ENCODE measurements at regions not wholly inside any gene's neighbourhood (a gene's known extent, or its start where the extent isn't known, plus 50 kb on each side); places are given as distances from the start of the nearest gene placed in this dataset.
A peak's percentile ranks its signal among the peaks of the same experiment; 100 is the strongest.

DNA sequence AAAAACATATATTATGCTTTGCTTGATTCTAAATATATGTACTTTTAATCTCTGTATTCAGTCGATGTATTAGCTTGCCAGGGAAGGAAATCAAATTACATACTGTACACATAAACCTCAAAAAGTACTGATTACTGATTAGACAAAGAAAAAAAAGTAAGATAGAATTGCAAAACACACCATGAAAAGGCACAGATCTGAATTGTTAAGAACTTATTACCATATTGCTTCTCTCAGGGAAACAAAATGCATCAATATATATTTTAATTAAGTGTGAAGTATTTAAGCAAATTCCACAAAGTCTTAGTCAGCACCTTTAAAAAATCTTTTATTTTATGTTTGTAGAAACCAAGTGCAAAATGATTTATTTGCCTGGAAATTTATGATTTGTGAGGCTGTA, 309.3 kb downstream of the RNF144A start:
- Histone ChIP-seq H3K9me3 (ENCODE audit: insufficient read depth, low read depth, low read length) (no peaks in the 10 kb centered on the region), H3K27me3 (ENCODE audit: insufficient read depth, low read length) (no peaks in the 10 kb centered on the region), H3K36me3 (ENCODE audit: insufficient read depth, low read depth, low read length) (no peaks in the 10 kb centered on the region), H3K9ac (ENCODE audit: low read depth, low read length) (no peak overlapping the region; the same call in 1 of the 2 replicates), H3K4me1 (ENCODE audit: insufficient read depth, low read length) (peaks cover 39% of the 10 kb centered on the region; the same call in 1 of the 2 replicates), H3K27ac (ENCODE audit: low read length) (peak overlapping the region; percentile 53), H3K4me3 (ENCODE audit: low read length) (peak overlapping the region; percentile 18; the same call in 1 of the 2 replicates)

GRCh38 chr2:7233126-7233525, 315.9 kb downstream of the RNF144A start:
- H3K36me3 ChIP-seq (ENCODE audit: insufficient read depth, low read depth, low read length) = no peaks in the 10 kb centered on the region
- H3K9me3 ChIP-seq (ENCODE audit: insufficient read depth, low read depth, low read length) = no peaks in the 10 kb centered on the region
- H3K4me3 ChIP-seq (ENCODE audit: low read length) = no peak overlapping the region
- H3K27ac ChIP-seq (ENCODE audit: low read length) = no peak overlapping the region
- H3K27me3 ChIP-seq (ENCODE audit: insufficient read depth, low read length) = no peaks in the 10 kb centered on the region
- peaks cover 4% of the 10 kb centered on the region; the same call in 1 of the 2 replicates for H3K4me1 ChIP-seq (ENCODE audit: insufficient read depth, low read length)
- H3K9ac ChIP-seq (ENCODE audit: low read depth, low read length) = no peak overlapping the region

DNA sequence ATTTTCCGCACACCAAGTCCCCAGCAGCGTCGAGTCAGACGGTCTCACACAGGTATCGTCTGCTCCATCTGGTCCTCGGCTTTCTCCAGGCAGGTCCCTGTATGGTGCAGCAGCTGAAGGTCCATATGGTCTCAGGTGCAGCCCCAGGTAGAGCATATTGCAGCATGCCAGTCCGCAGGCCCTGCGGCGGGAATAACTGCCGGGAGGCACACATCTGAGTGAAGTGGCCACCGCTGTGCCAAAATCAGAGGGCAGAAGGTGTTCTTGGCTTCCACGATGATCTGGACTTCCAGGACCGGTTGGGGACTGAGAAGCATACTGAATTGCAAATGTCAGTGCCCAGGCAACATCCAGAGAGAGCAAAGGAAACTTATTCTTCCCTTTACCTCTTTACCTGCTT, 320.3 kb downstream of the RNF144A start:
- H3K36me3 ChIP-seq (ENCODE audit: insufficient read depth, low read depth, low read length) = no peaks in the 10 kb centered on the region
- H3K9me3 ChIP-seq (ENCODE audit: insufficient read depth, low read depth, low read length) = no peaks in the 10 kb centered on the region
- H3K4me1 ChIP-seq (ENCODE audit: insufficient read depth, low read length) = no peaks in the 10 kb centered on the region
- H3K9ac ChIP-seq (ENCODE audit: low read depth, low read length) = no peak overlapping the region
- no peaks in the 10 kb centered on the region for H3K27me3 ChIP-seq (ENCODE audit: insufficient read depth, low read length)
- H3K27ac ChIP-seq (ENCODE audit: low read length) = no peak overlapping the region
- no peak overlapping the region for H3K4me3 ChIP-seq (ENCODE audit: low read length)

DNA sequence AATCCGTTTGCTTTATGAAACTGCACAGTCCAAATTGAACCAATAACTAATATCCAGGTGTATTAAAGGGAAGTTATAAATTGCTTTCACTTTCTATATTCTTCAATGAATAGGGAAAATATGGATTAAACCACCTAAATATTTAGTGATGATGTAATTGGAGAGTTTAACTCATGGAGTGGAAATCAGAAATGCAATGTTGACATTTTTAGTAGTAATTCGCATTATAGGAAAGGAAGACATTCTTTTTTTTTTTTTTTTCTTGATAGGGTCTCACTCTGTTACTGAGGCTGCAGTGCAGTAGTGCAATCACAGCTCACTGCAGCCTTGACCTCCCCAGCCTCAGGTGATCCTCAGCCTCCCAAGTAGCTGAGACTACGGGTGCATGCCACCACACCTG, 321.9 kb downstream of the RNF144A start:
- H3K9ac ChIP-seq (ENCODE audit: low read depth, low read length) = no peak overlapping the region
- H3K4me1 ChIP-seq (ENCODE audit: insufficient read depth, low read length) = no peaks in the 10 kb centered on the region
- H3K4me3 ChIP-seq (ENCODE audit: low read length) = no peak overlapping the region
- no peaks in the 10 kb centered on the region for H3K9me3 ChIP-seq (ENCODE audit: insufficient read depth, low read depth, low read length)
- no peak overlapping the region for H3K27ac ChIP-seq (ENCODE audit: low read length)
- H3K27me3 ChIP-seq (ENCODE audit: insufficient read depth, low read length) = no peaks in the 10 kb centered on the region
- H3K36me3 ChIP-seq (ENCODE audit: insufficient read depth, low read depth, low read length) = no peaks in the 10 kb centered on the region

- no peaks in the 10 kb centered on the region for H3K4me1 ChIP-seq (ENCODE audit: insufficient read depth, low read length)
Observed at GRCh38 chr2:7241041-7241745, 324.0 kb downstream of the RNF144A start.

GRCh38 chr2:7242189-7242867, 325.1 kb downstream of the RNF144A start:
- Histone ChIP-seq H3K4me1 (ENCODE audit: insufficient read depth, low read length) (no peaks in the 10 kb centered on the region), H3K27me3 (ENCODE audit: insufficient read depth, low read length) (no peaks in the 10 kb centered on the region), H3K27ac (ENCODE audit: low read length) (no peak overlapping the region), H3K9me3 (ENCODE audit: insufficient read depth, low read depth, low read length) (no peaks in the 10 kb centered on the region), H3K4me3 (ENCODE audit: low read length) (no peak overlapping the region), H3K9ac (ENCODE audit: low read depth, low read length) (no peak overlapping the region), H3K36me3 (ENCODE audit: insufficient read depth, low read depth, low read length) (no peaks in the 10 kb centered on the region)

More at GRCh38 chr2:7241041-7241745, 324.0 kb downstream of the RNF144A start:
- H3K9ac ChIP-seq (ENCODE audit: low read depth, low read length) = no peak overlapping the region
- no peak overlapping the region for H3K27ac ChIP-seq (ENCODE audit: low read length)
- no peak overlapping the region for H3K4me3 ChIP-seq (ENCODE audit: low read length)
- H3K27me3 ChIP-seq (ENCODE audit: insufficient read depth, low read length) = no peaks in the 10 kb centered on the region
- no peaks in the 10 kb centered on the region for H3K9me3 ChIP-seq (ENCODE audit: insufficient read depth, low read depth, low read length)
- H3K36me3 ChIP-seq (ENCODE audit: insufficient read depth, low read depth, low read length) = no peaks in the 10 kb centered on the region

DNA sequence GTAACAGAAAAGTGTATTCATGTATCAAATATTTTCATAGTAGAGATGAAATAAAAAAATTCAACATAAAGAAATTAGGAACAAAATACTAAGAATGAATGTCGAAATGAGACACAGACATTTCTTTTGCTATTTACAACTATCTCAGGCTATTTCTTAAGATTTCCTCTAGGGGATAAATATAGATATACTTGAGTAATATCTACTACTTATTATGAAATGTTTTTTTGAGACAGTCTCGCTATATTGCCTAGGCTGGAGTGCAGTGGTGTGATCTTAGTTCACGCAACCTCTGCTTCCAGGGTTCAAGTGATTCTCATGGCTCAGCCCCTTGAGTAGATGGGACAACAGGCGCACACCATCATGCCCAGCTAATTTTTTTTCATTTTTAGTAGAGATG, 326.1 kb downstream of the RNF144A start:
- no peaks in the 10 kb centered on the region for H3K36me3 ChIP-seq (ENCODE audit: insufficient read depth, low read depth, low read length)
- no peak overlapping the region for H3K4me3 ChIP-seq (ENCODE audit: low read length)
- no peaks in the 10 kb centered on the region for H3K9me3 ChIP-seq (ENCODE audit: insufficient read depth, low read depth, low read length)
- H3K27me3 ChIP-seq (ENCODE audit: insufficient read depth, low read length) = no peaks in the 10 kb centered on the region
- no peak overlapping the region for H3K27ac ChIP-seq (ENCODE audit: low read length)
- H3K4me1 ChIP-seq (ENCODE audit: insufficient read depth, low read length) = no peaks in the 10 kb centered on the region
- no peak overlapping the region for H3K9ac ChIP-seq (ENCODE audit: low read depth, low read length)

DNA sequence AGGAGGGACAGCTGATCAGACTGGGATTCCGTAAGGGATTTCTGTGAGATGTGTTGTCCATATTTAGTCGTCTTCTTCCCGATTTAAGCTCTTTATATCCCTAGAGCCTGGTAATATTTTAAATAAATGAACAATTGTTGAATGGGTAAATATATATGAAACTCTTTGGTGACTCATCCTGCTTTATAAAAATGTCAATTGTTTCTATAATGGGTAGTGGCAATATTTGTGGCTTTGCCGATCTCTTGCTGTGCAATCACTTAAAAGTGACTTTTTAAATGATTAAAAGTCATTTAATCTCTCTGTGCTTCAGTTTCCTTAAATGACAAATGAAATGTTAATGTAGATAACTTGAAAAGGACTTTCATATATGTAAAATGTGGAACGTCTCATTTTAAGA, 339.2 kb downstream of the RNF144A start:
- H3K4me3 ChIP-seq (ENCODE audit: low read length) = no peak overlapping the region
- no peak overlapping the region for H3K9ac ChIP-seq (ENCODE audit: low read depth, low read length)
- H3K9me3 ChIP-seq (ENCODE audit: insufficient read depth, low read depth, low read length) = no peaks in the 10 kb centered on the region; the same call in 1 of the 2 replicates
- no peak overlapping the region for H3K27ac ChIP-seq (ENCODE audit: low read length)
- no peaks in the 10 kb centered on the region for H3K4me1 ChIP-seq (ENCODE audit: insufficient read depth, low read length)
- no peaks in the 10 kb centered on the region for H3K27me3 ChIP-seq (ENCODE audit: insufficient read depth, low read length)
- no peaks in the 10 kb centered on the region for H3K36me3 ChIP-seq (ENCODE audit: insufficient read depth, low read depth, low read length)

- Histone ChIP-seq H3K36me3 (ENCODE audit: insufficient read depth, low read depth, low read length) (no peaks in the 10 kb centered on the region), H3K27ac (ENCODE audit: low read length) (no peak overlapping the region), H3K9ac (ENCODE audit: low read depth, low read length) (no peak overlapping the region), H3K4me1 (ENCODE audit: insufficient read depth, low read length) (no peaks in the 10 kb centered on the region), H3K27me3 (ENCODE audit: insufficient read depth, low read length) (no peaks in the 10 kb centered on the region), H3K4me3 (ENCODE audit: low read length) (no peak overlapping the region), H3K9me3 (ENCODE audit: insufficient read depth, low read depth, low read length) (no peaks in the 10 kb centered on the region; the same call in 1 of the 2 replicates)
Observed at GRCh38 chr2:7262727-7263126, 345.5 kb downstream of the RNF144A start.

DNA sequence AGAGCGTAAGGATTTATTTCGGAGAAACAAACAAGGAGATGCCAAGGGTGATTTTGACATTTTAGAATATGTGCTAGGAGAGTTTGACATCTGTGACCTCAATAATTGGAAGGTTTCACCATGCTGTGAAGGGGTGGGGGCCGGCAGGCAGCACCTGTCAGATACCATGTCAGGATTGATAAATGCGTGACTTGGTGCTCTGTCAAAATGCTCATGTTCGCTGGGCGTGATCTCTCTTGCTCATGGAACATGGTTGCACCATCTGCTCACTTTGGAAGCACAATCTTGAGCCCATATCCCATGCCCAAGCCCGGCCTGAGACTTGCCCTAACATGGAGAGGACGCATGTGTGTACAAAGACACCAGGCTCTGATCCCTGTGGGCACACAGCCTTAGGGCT, 347.6 kb downstream of the RNF144A start:
- Histone ChIP-seq H3K36me3 (ENCODE audit: insufficient read depth, low read depth, low read length) (no peaks in the 10 kb centered on the region), H3K9me3 (ENCODE audit: insufficient read depth, low read depth, low read length) (no peaks in the 10 kb centered on the region), H3K27me3 (ENCODE audit: insufficient read depth, low read length) (no peaks in the 10 kb centered on the region), H3K27ac (ENCODE audit: low read length) (no peak overlapping the region), H3K4me3 (ENCODE audit: low read length) (no peak overlapping the region), H3K9ac (ENCODE audit: low read depth, low read length) (no peak overlapping the region), H3K4me1 (ENCODE audit: insufficient read depth, low read length) (no peaks in the 10 kb centered on the region)

GRCh38 chr2:7265286-7265685, 348.1 kb downstream of the RNF144A start:
- H3K27ac ChIP-seq (ENCODE audit: low read length) = no peak overlapping the region
- no peaks in the 10 kb centered on the region for H3K27me3 ChIP-seq (ENCODE audit: insufficient read depth, low read length)
- H3K4me1 ChIP-seq (ENCODE audit: insufficient read depth, low read length) = no peaks in the 10 kb centered on the region
- H3K36me3 ChIP-seq (ENCODE audit: insufficient read depth, low read depth, low read length) = no peaks in the 10 kb centered on the region
- H3K4me3 ChIP-seq (ENCODE audit: low read length) = no peak overlapping the region
- no peak overlapping the region for H3K9ac ChIP-seq (ENCODE audit: low read depth, low read length)
- no peaks in the 10 kb centered on the region for H3K9me3 ChIP-seq (ENCODE audit: insufficient read depth, low read depth, low read length)

- Histone ChIP-seq H3K4me3 (ENCODE audit: low read length) (no peak overlapping the region), H3K27ac (ENCODE audit: low read length) (no peak overlapping the region), H3K4me1 (ENCODE audit: insufficient read depth, low read length) (no peaks in the 10 kb centered on the region; the same call in 1 of the 2 replicates), H3K9me3 (ENCODE audit: insufficient read depth, low read depth, low read length) (no peaks in the 10 kb centered on the region), H3K27me3 (ENCODE audit: insufficient read depth, low read length) (no peaks in the 10 kb centered on the region), H3K9ac (ENCODE audit: low read depth, low read length) (no peak overlapping the region), H3K36me3 (ENCODE audit: insufficient read depth, low read depth, low read length) (no peaks in the 10 kb centered on the region)
Observed at GRCh38 chr2:7269106-7269643, 352.0 kb downstream of the RNF144A start.
